H1 (cell line): ENCODE measurements at regions not wholly inside any gene's neighbourhood (a gene's known extent, or its start where the extent isn't known, plus 50 kb on each side); places are given as distances from the start of the nearest gene placed in this dataset.

Source experiments
- BCL11A ChIP-seq, 2 experiments: IDR thresholded peaks; one replicate each; pipeline ENCODE4 v1.6.1; 2011; ENCODE audit warnings: low read depth in 2 of 2, low read length in 2 of 2, mild to moderate bottlenecking in 2 of 2
- CTCF ChIP-seq, 3 experiments: IDR thresholded peaks; 1 replicate in 2 of 3; 2 replicates in 1 of 3; pipeline versions ENCODE4 v1.5.1 to v1.6.1; 2011; ENCODE audit warnings: low read length in 3 of 3, mild to moderate bottlenecking in 3 of 3, inconsistent platforms in 2 of 3, low read depth in 1 of 3, moderate library complexity in 1 of 3; ENCODE audit not compliant: insufficient read depth in 1 of 3; ENCODE audit errors: control extremely low read depth in 1 of 3

- TF ChIP-seq BCL11A (IDR thresholded peaks at IDR 0.05; ENCODE audit: low read depth in 2 of 2, low read length in 2 of 2) (no peak), CTCF (IDR thresholded peaks at IDR 0.05; ENCODE audit: control extremely low read depth in 1 of 3, insufficient read depth in 1 of 3, low read depth in 1 of 3, low read length in 3 of 3) (no peak)
These were observed 64.9 kb upstream of the SCOC start (continued) for GRCh38 chr4:140308366-140309123.
